Esophagus muscularis mucosa (tissue), 4 donors: ENCODE measurements at regions not wholly inside any gene's neighbourhood (a gene's known extent, or its start where the extent isn't known, plus 50 kb on each side); places are given as distances from the start of the nearest gene placed in this dataset.

Experiments used
- EP300 ChIP-seq: sonication (generic); formaldehyde crosslinking; IDR thresholded peaks from one replicate; pipeline ENCODE4 v1.6.1; 2017; ENCODE audit warnings: antibody characterized with exemption
- POLR2A ChIP-seq: fragments of 450-650 bp; IDR thresholded peaks from one replicate; pipeline ENCODE4 v1.6.1; 2017; ENCODE audit warnings: antibody characterized with exemption, moderate library complexity, mild to moderate bottlenecking, low read depth
- POLR2AphosphoS5 ChIP-seq, 2 donors: sonication (generic); formaldehyde crosslinking; IDR thresholded peaks; one replicate each; pipeline ENCODE4 v1.6.1; 2017; ENCODE audit warnings: antibody characterized with exemption in 2 of 2
- TF ChIP-seq, protein P1 (sequence below), 3 experiments: fragments of 200-600 bp in 2 of 3; fragments of 450-650 bp in 1 of 3; sonication (generic) in 2 of 3; IDR thresholded peaks; one replicate each; pipeline ENCODE4 v1.5.1; 2017 to 2019; ENCODE audit warnings: antibody characterized with exemption in 3 of 3, mild to moderate bottlenecking in 2 of 3, moderate library complexity in 1 of 3

DNA sequence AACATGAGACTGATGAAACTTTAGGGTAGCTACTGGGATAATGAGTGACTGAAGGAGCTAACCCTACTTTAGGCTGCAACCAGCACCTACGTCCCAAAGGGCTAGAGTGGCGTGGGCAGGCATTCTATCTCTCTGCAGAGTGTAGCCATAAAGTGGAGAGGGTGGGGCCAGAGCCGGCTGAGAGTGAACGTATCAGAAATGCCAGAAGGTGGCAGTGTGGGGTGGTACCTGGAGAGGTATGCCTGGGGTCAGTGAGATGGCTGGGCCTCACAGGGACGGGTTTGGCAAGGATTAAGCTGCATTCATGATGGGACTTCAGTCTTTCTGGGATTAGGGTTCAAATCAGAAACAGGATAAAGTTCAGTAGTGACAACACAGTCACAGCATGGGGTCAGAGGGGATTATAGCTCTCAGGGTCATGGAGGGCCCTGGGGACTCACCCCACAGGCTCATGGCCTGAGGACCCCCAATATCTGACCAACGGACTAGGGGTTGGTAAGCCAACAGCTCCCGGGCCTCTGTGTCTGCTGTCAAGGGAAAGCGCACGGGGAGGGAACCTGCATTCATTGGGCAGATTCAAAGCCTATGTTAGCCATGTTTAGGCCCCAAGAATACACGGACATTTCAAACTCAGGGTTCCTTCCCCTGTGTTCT, 86.5 kb upstream of the FOXB1 start:
- TF ChIP-seq, protein P1, sequence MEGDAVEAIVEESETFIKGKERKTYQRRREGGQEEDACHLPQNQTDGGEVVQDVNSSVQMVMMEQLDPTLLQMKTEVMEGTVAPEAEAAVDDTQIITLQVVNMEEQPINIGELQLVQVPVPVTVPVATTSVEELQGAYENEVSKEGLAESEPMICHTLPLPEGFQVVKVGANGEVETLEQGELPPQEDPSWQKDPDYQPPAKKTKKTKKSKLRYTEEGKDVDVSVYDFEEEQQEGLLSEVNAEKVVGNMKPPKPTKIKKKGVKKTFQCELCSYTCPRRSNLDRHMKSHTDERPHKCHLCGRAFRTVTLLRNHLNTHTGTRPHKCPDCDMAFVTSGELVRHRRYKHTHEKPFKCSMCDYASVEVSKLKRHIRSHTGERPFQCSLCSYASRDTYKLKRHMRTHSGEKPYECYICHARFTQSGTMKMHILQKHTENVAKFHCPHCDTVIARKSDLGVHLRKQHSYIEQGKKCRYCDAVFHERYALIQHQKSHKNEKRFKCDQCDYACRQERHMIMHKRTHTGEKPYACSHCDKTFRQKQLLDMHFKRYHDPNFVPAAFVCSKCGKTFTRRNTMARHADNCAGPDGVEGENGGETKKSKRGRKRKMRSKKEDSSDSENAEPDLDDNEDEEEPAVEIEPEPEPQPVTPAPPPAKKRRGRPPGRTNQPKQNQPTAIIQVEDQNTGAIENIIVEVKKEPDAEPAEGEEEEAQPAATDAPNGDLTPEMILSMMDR (IDR thresholded peaks at IDR 0.05) = peak in 1 of 3 experiments; percentile 18
- TF ChIP-seq EP300 (no peak), POLR2A (no peak), POLR2AphosphoS5 (IDR thresholded peaks at IDR 0.05) (no peak)
